Osteocyte (in vitro differentiated cells): ENCODE measurements at regions not wholly inside any gene's neighbourhood (a gene's known extent, or its start where the extent isn't known, plus 50 kb on each side); places are given as distances from the start of the nearest gene placed in this dataset.

Source experiments
- DNase-seq: peaks from one replicate; pipeline ENCODE4 v3.0.0; 2021; ENCODE audit warnings: mixed read lengths; ENCODE audit not compliant: unreplicated experiment; ENCODE audit errors: extremely low spot score
- H3K27ac Mint-ChIP-seq: one replicate; pipeline ENCODE4 v1.8.0; 2021; ENCODE audit warnings: mild to moderate bottlenecking, mixed read lengths; ENCODE audit not compliant: unreplicated experiment
- H3K27me3 Mint-ChIP-seq: one replicate; pipeline ENCODE4 v1.8.0; 2021; ENCODE audit warnings: mixed read lengths; ENCODE audit not compliant: unreplicated experiment
- H3K36me3 Mint-ChIP-seq: one replicate; pipeline ENCODE4 v1.8.0; 2021; ENCODE audit warnings: mixed read lengths; ENCODE audit not compliant: unreplicated experiment
- H3K4me1 Mint-ChIP-seq: one replicate; pipeline ENCODE4 v1.8.0; 2021; ENCODE audit warnings: mixed read lengths; ENCODE audit not compliant: unreplicated experiment
- H3K4me3 Mint-ChIP-seq: one replicate; pipeline ENCODE4 v1.8.0; 2021; ENCODE audit warnings: mild to moderate bottlenecking, moderate library complexity, mixed read lengths; ENCODE audit not compliant: unreplicated experiment
- H3K9me3 Mint-ChIP-seq: one replicate; pipeline ENCODE4 v1.8.0; 2021; ENCODE audit warnings: mixed read lengths; ENCODE audit not compliant: unreplicated experiment
- TF ChIP-seq, protein P1 (sequence below): fragments of 200-600 bp; sonication (generic); IDR thresholded peaks from 2 replicates; pipeline ENCODE4 v1.5.0; 2021; ENCODE audit warnings: antibody characterized with exemption, mild to moderate bottlenecking, moderate library complexity

DNA sequence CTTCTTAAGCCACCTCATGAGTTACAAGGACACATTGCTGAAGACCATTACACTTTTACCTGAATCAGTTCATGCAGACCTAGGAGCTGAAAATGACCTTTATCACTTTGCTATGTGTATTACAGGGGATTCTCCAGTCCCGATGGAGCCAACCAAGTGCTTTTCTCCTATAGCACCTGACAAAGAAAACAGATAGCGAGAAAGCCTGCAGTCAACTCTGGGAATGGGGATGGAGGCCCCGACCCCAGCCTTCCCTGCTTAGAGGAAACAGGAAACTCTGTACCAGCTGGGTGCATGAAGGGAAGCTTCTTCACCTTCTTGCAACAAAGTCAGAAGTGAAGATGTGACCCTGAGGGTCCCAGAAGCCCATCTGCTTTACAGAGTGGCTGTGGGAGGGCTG, 168.3 kb upstream of the SEMA6D start:
- TF ChIP-seq, protein P1, sequence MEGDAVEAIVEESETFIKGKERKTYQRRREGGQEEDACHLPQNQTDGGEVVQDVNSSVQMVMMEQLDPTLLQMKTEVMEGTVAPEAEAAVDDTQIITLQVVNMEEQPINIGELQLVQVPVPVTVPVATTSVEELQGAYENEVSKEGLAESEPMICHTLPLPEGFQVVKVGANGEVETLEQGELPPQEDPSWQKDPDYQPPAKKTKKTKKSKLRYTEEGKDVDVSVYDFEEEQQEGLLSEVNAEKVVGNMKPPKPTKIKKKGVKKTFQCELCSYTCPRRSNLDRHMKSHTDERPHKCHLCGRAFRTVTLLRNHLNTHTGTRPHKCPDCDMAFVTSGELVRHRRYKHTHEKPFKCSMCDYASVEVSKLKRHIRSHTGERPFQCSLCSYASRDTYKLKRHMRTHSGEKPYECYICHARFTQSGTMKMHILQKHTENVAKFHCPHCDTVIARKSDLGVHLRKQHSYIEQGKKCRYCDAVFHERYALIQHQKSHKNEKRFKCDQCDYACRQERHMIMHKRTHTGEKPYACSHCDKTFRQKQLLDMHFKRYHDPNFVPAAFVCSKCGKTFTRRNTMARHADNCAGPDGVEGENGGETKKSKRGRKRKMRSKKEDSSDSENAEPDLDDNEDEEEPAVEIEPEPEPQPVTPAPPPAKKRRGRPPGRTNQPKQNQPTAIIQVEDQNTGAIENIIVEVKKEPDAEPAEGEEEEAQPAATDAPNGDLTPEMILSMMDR: no peak
- Mint-ChIP-seq H3K4me1 (no peaks in the 10 kb centered on the region), H3K27ac (no peak overlapping the region), H3K9me3 (no peaks in the 10 kb centered on the region), H3K4me3 (no peak overlapping the region), H3K27me3 (peaks cover 13% of the 10 kb centered on the region), H3K36me3 (no peaks in the 10 kb centered on the region)
- DNase-seq: no peak

DNA sequence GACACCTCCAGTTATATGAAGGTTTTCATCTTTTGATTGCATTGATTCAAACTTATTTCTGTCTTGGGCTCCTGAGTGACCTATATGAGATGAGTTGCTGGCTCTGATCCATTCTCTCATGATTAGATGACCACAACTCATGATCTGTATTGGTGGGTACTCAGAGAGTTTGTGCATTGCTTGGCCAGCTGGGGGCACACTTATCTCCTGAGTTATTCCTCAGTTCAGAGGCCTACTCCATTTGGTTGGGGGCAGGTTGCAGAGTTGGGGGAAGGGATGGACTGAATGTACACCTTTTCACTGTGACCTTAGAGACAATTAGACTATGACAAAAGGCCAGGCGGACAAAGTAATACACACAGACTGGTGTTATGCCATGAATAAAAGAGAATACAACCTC, 166.2 kb upstream of the SEMA6D start:
- H3K9me3 Mint-ChIP-seq: no peaks in the 10 kb centered on the region
- no peak overlapping the region for H3K27ac Mint-ChIP-seq
- DNase-seq: no peak
- H3K4me1 Mint-ChIP-seq: no peaks in the 10 kb centered on the region
- H3K27me3 Mint-ChIP-seq: peaks cover 11% of the 10 kb centered on the region
- no peaks in the 10 kb centered on the region for H3K36me3 Mint-ChIP-seq
- no peak overlapping the region for H3K4me3 Mint-ChIP-seq
- TF ChIP-seq, protein P1: peak; percentile 12

DNA sequence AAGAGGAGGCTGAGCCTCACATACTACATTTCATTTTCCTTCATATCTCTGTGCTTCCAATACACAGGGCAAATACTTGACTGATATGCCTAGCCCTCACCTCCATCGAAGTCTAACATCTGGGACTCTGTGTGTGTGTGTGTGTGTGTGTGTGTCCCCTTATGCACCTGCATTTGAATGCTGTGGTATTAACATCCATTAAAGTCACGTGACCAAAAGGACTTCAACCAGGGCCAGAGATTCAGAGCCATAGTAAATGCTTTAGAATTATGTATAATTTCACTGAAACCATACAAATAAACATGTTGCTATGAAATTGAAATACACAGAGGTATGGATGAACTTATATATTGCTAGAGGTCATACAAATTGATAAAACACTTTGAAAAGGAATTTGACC, 165.8 kb upstream of the SEMA6D start:
- no peak for DNase-seq
- no peak overlapping the region for H3K4me3 Mint-ChIP-seq
- no peak overlapping the region for H3K27ac Mint-ChIP-seq
- H3K9me3 Mint-ChIP-seq: no peaks in the 10 kb centered on the region
- no peaks in the 10 kb centered on the region for H3K4me1 Mint-ChIP-seq
- TF ChIP-seq, protein P1: no peak
- H3K27me3 Mint-ChIP-seq: peaks cover 11% of the 10 kb centered on the region
- H3K36me3 Mint-ChIP-seq: no peaks in the 10 kb centered on the region

DNA sequence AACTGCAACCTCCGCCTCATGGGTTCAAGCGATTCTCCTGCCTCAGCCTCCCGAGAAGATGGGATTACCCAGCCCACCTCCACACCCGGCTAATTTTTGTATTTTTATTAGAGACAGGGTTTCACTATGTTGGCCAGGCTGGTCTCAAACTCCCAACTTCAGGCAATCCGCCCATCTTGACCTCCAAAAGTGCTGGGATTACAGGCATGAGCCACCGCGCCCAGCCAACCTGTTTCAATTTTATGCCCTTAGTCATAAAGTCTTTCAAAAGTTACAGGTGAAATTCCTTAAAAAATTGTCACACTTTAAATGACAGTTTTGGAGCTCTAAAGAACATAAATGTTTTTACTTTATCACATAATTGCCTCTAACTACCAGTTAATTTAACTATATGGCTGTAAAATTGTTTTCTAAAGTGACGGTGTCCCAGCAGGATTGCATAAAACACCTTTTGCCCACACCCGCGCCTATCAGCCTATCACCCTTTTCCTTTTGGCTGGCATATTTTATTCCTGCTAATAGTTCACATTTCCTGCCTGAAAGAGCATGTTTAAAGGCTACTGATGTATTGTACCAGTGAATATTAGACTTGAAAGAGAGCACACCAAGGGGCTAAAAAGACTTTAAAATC, 164.2 kb upstream of the SEMA6D start:
- no peak for DNase-seq
- Mint-ChIP-seq H3K9me3 (no peaks in the 10 kb centered on the region), H3K4me1 (no peaks in the 10 kb centered on the region), H3K27ac (no peak overlapping the region), H3K4me3 (no peak overlapping the region), H3K36me3 (no peaks in the 10 kb centered on the region), H3K27me3 (peaks cover 3% of the 10 kb centered on the region)
- TF ChIP-seq, protein P1: no peak

DNA sequence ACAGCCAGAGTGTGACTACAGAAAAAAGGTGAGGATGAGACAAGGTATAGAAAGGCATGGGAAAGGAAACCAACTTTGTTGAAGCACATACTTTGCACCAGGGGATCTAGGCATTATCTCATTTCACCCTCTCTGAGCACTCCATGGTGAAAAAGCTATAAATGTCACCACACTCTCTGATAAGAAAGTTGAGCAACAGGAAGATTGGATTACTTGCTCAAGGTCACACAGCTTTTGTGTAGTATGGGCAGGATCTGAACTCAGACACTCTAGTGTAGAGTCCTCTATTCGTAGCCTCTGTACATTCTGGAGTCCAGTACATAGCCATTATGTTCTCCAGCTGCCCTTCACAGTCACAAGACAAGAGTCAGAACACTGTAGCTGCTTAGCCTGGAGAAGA, 163.4 kb upstream of the SEMA6D start:
- Mint-ChIP-seq H3K27me3 (no peaks in the 10 kb centered on the region), H3K36me3 (no peaks in the 10 kb centered on the region)
- no peak for DNase-seq

More for the DNA sequence above, 163.4 kb upstream of the SEMA6D start:
- TF ChIP-seq, protein P1: no peak
- Mint-ChIP-seq H3K9me3 (no peaks in the 10 kb centered on the region), H3K4me3 (no peak overlapping the region), H3K27ac (no peak overlapping the region), H3K4me1 (no peaks in the 10 kb centered on the region)
